DND-41 (cell line): ENCODE measurements at regions not wholly inside any gene's neighbourhood (a gene's known extent, or its start where the extent isn't known, plus 50 kb on each side); places are given as distances from the start of the nearest gene placed in this dataset.

Experiments used
- ATAC-seq: fragments of 200-7000 bp; cut with Tn5 transposase; 3 replicates; pipeline ENCODE4 v1.9.1; 2021; ENCODE audit warnings: low read depth; ENCODE audit not compliant: insufficient read depth
- DNase-seq: peaks from one replicate; pipeline ENCODE4 v3.0.0-alpha.2; 2020
- H2AFZ ChIP-seq: 2 replicates; pipeline ENCODE4 v1.6.0; 2012; ENCODE audit warnings: low read depth, low read length
- H3K27ac ChIP-seq: 2 replicates; pipeline ENCODE4 v1.5.1; 2012; ENCODE audit warnings: low read length, inconsistent platforms
- H3K27me3 ChIP-seq: fragments of 200-600 bp; sonication (generic); 2 replicates; pipeline ENCODE4 v1.6.0; 2012; ENCODE audit warnings: low read length, mild to moderate bottlenecking, inconsistent platforms; ENCODE audit not compliant: insufficient read depth, poor library complexity
- H3K36me3 ChIP-seq: 2 replicates; pipeline ENCODE4 v1.5.1; 2012; ENCODE audit warnings: low read length, inconsistent platforms; ENCODE audit not compliant: insufficient read depth
- H3K4me1 ChIP-seq: 2 replicates; pipeline ENCODE4 v1.5.1; 2012; ENCODE audit warnings: mild to moderate bottlenecking, low read length; ENCODE audit not compliant: insufficient read depth
- H3K4me2 ChIP-seq: 2 replicates; pipeline ENCODE4 v1.6.0; 2012; ENCODE audit warnings: mild to moderate bottlenecking, moderate library complexity, low read length, inconsistent platforms; ENCODE audit not compliant: insufficient read depth
- H3K4me3 ChIP-seq, 2 experiments: fragments of 200-600 bp in 1 of 2; shearing (Covaris generic) in 1 of 2; 2 replicates each; pipeline ENCODE4 v1.5.1; 2012 to 2016; ENCODE audit warnings: inconsistent platforms in 2 of 2, low read length in 2 of 2, mild to moderate bottlenecking in 2 of 2, low read depth in 1 of 2, moderate library complexity in 1 of 2
- H3K79me2 ChIP-seq: 2 replicates; pipeline ENCODE4 v1.6.0; 2012; ENCODE audit warnings: low read length, inconsistent platforms; ENCODE audit not compliant: insufficient read depth
- H3K9ac ChIP-seq: 2 replicates; pipeline ENCODE4 v1.6.0; 2012; ENCODE audit warnings: low read depth, mild to moderate bottlenecking, inconsistent platforms, low read length, moderate library complexity
- H3K9me3 ChIP-seq: 2 replicates; pipeline ENCODE4 v1.5.1; 2012; ENCODE audit warnings: low read length, moderate library complexity, mild to moderate bottlenecking, inconsistent platforms; ENCODE audit not compliant: insufficient read depth, severe bottlenecking
- H4K20me1 ChIP-seq: 2 replicates; pipeline ENCODE4 v1.6.0; 2012; ENCODE audit warnings: low read length; ENCODE audit not compliant: insufficient read depth
- CTCF ChIP-seq: IDR thresholded peaks from 2 replicates; pipeline ENCODE4 v1.5.1; 2012; ENCODE audit warnings: borderline replicate concordance, low read length, moderate library complexity, mild to moderate bottlenecking; ENCODE audit not compliant: poor library complexity, severe bottlenecking; ENCODE audit errors: extremely low read depth
- EZH2 ChIP-seq: IDR thresholded peaks from 3 replicates; pipeline ENCODE4 v1.6.1; 2012; ENCODE audit warnings: borderline replicate concordance, low read depth, mild to moderate bottlenecking, moderate library complexity, low read length, inconsistent platforms; ENCODE audit not compliant: severe bottlenecking

DNA sequence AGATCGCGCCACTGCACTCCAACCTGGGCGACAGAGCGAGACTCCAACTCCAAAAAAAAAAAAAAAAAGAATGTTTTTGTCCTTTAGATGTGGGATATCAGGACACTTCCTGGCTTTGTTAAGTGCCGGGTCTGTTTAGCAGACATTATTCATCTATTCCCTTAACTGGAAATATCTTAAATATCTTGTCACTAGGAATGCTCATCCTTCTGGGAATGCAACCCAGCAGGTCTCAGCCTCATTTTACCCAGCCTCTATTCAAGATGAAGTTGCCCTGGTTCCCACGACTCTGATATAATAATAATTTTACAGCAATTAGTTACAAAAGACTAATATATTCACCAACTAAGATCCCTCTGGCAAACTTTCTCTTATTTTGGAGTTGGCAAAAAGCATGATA, 260.9 kb upstream of the SLITRK3 start:
- H3K4me1 ChIP-seq, result no peaks in the 10 kb centered on the region
- no peak overlapping the region for H2AFZ ChIP-seq
- DNase-seq, result no peak

GRCh38 chr3:165455793-165456192, 259.6 kb upstream of the SLITRK3 start:
- no peak overlapping the region for H3K4me2 ChIP-seq
- H3K4me3 ChIP-seq, result no peak overlapping the region
- H3K27ac ChIP-seq, result no peak overlapping the region
- no peaks in the 10 kb centered on the region for H3K79me2 ChIP-seq
- no peak for ATAC-seq
- DNase-seq, result no peak
- no peaks in the 10 kb centered on the region for H3K27me3 ChIP-seq
- H3K9ac ChIP-seq, result no peak overlapping the region
- H2AFZ ChIP-seq, result no peak overlapping the region
- H4K20me1 ChIP-seq, result no peaks in the 10 kb centered on the region
- peaks cover 3% of the 10 kb centered on the region for H3K9me3 ChIP-seq
- H3K4me1 ChIP-seq, result no peaks in the 10 kb centered on the region
- no peaks in the 10 kb centered on the region for H3K36me3 ChIP-seq
- TF ChIP-seq EZH2 (no peak), CTCF (no peak)

More for the DNA sequence above, 260.9 kb upstream of the SLITRK3 start:
- ATAC-seq, result no peak
- Histone ChIP-seq H3K4me2 (no peak overlapping the region), H4K20me1 (no peaks in the 10 kb centered on the region), H3K36me3 (no peaks in the 10 kb centered on the region), H3K4me3 (no peak overlapping the region), H3K9me3 (peaks cover 3% of the 10 kb centered on the region), H3K27ac (no peak overlapping the region), H3K9ac (no peak overlapping the region), H3K27me3 (no peaks in the 10 kb centered on the region), H3K79me2 (no peaks in the 10 kb centered on the region)
- TF ChIP-seq EZH2, result no peak
- TF ChIP-seq CTCF, result no peak

DNA sequence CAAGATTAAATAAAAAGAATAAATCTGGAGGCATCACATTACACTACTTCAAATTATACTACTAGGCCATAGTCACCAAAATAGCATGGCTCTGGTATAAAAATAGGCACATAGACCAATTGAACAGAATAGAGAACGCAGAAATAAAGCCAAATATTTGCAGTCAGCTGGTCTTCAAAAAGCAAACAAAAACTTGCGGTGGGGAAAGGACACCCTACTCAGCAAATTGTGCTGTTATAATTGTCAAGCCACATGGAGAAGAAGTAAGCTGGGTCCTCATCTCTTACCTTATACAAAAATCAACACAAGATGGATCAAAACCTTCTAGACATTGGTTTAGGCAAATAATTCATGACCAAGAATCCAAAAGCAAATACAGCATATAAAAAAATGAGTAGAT, 259.2 kb upstream of the SLITRK3 start:
- Histone ChIP-seq H3K4me1 (no peaks in the 10 kb centered on the region), H3K79me2 (no peaks in the 10 kb centered on the region), H3K4me3 (no peak overlapping the region), H3K27ac (no peak overlapping the region), H3K9ac (no peak overlapping the region), H3K36me3 (no peaks in the 10 kb centered on the region), H2AFZ (no peak overlapping the region), H3K9me3 (peaks cover 3% of the 10 kb centered on the region), H4K20me1 (no peaks in the 10 kb centered on the region), H3K4me2 (no peak overlapping the region), H3K27me3 (no peaks in the 10 kb centered on the region)
- no peak for TF ChIP-seq EZH2
- TF ChIP-seq CTCF, result no peak
- no peak for ATAC-seq
- DNase-seq, result no peak

DNA sequence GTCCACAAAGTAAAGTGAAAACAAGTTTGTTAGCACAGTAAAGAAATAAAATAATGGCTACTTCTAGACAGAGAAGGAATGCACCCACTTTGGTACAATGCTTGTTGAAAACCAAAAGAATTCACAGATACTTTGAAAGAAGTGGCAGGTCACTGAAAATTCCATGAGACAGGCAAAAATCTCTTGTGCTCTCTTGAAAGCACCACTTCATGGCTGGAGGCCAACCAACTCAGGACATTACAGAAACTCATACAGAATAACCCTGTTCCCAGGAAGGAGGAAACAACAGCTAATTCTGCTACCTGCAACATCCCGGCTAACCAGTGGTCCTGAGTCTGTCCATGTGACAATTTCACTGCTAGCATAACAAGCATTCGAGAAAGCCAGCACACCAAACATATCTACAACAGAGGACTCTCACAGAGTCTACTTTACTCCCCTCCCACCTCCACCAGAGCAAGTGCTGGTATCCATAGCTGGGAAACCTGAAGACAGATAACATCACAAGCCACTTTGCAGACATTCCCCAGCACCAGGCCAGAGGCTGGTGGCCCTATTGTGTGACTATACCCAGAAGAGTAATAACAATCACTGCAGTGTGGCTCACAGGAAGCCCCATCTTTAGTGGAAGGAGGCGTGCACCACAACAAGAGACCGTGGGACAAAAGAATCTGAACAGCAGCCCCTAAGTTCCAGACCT, 255.3 kb upstream of the SLITRK3 start:
- TF ChIP-seq CTCF (no peak), EZH2 (no peak)
- H3K9me3 ChIP-seq, result peaks cover 3% of the 10 kb centered on the region
- H3K4me3 ChIP-seq, result no peak overlapping the region
- H3K36me3 ChIP-seq, result no peaks in the 10 kb centered on the region
- no peaks in the 10 kb centered on the region for H4K20me1 ChIP-seq
- no peak overlapping the region for H3K27ac ChIP-seq
- ATAC-seq (no peak), DNase-seq (no peak)
- no peak overlapping the region for H2AFZ ChIP-seq
- H3K4me1 ChIP-seq, result no peaks in the 10 kb centered on the region
- H3K79me2 ChIP-seq, result no peaks in the 10 kb centered on the region
- no peaks in the 10 kb centered on the region for H3K27me3 ChIP-seq
- no peak overlapping the region for H3K9ac ChIP-seq
- no peak overlapping the region for H3K4me2 ChIP-seq
